MG63 (cell line): ENCODE measurements at regions not wholly inside any gene's neighbourhood (a gene's known extent, or its start where the extent isn't known, plus 50 kb on each side); places are given as distances from the start of the nearest gene placed in this dataset.
"Not testable (repeated sequence)": the region's sequence is repeated elsewhere in the genome, so short reads cannot be mapped to it uniquely, and the experiment has no call there.

Source experiments
- DNase-seq: peaks from one replicate; pipeline ENCODE4 v3.0.0-alpha.2; 2020
- H3K27me3 ChIP-seq: fragments of 250-450 bp; sonication (Bioruptor Pico); 2 replicates; pipeline ENCODE4 v1.5.1; 2020; ENCODE audit warnings: mild to moderate bottlenecking, moderate library complexity
- H3K36me3 ChIP-seq: fragments of 250-450 bp; sonication (Bioruptor Pico); 2 replicates; pipeline ENCODE4 v1.5.1; 2020; ENCODE audit warnings: mild to moderate bottlenecking, moderate library complexity
- H3K4me3 ChIP-seq: fragments of 250-450 bp; sonication (Bioruptor Pico); 2 replicates; pipeline ENCODE4 v1.5.1; 2020; ENCODE audit warnings: mild to moderate bottlenecking, moderate library complexity
- H3K9me3 ChIP-seq: fragments of 250-450 bp; sonication (Bioruptor Pico); 2 replicates; pipeline ENCODE4 v1.5.1; 2020; ENCODE audit warnings: mild to moderate bottlenecking, moderate library complexity

DNA sequence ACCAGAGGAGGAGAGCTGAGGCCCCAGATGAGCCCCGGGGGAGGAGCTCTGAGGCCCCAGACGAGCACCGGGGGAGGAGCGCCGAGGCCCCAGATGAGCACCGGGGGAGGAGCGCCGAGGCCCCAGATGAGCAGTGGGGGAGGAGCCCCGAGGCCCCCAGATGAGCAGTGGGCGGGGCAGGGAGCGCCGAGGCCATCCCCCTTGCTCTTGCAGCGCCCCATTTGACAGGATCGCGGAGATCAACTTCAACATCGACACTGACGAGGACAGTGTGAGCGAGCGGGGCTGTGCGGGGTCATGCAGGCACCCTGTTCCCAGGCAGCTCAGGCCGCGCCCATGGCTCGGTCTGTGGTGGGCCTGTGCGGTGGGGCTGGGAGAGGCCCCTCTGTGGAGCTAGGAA lies 199.6 kb downstream of the LIPI start:
- not testable (repeated sequence) for H3K27me3 ChIP-seq, DNase-seq, H3K36me3 ChIP-seq, H3K4me3 ChIP-seq, H3K9me3 ChIP-seq

DNA sequence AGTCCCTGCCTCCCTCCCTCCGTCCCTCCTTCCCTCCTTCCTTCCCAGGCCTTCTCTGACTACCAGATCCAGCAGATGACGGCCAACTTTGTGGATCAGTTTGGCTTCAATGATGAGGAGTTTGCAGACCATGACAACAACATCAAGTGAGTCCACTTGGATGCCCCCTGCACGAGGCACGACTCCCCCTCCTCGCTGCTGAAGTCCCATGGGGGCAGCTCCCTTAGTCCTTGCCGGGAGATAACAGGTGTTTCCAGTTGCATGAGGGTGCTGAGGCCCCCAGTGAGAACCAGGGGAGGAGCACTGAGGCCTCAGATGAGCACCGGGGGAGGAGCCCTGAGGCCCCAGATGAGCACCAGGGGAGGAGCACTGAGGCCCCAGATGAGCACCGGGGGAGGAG lies 200.0 kb downstream of the LIPI start:
- no peak for DNase-seq
- H3K9me3 ChIP-seq = no peaks in the 10 kb centered on the region
- no peaks in the 10 kb centered on the region for H3K27me3 ChIP-seq
- H3K36me3 ChIP-seq = no peaks in the 10 kb centered on the region
- no peak overlapping the region for H3K4me3 ChIP-seq

DNA sequence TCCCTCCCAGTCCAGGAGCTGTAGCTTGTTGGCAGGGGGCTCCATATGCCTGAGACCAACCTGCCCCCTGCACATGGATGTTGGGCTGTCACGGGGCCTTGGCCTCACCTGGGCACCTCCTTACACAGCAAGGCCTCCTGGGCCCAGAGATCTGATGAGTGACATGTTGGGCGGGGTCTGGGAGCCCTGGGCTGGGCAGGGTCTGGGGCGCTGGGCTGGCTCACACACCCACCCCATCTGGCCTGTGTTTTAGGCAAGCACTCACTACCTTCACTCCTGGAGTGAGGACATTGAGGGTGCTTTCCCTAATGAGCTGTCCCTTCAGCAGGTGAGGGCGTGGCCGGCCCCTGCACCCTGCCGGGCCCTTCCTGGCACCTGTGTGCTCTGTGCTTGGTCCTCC lies 200.8 kb downstream of the LIPI start:
- not testable (repeated sequence) for DNase-seq, H3K4me3 ChIP-seq, H3K27me3 ChIP-seq, H3K36me3 ChIP-seq, H3K9me3 ChIP-seq

DNA sequence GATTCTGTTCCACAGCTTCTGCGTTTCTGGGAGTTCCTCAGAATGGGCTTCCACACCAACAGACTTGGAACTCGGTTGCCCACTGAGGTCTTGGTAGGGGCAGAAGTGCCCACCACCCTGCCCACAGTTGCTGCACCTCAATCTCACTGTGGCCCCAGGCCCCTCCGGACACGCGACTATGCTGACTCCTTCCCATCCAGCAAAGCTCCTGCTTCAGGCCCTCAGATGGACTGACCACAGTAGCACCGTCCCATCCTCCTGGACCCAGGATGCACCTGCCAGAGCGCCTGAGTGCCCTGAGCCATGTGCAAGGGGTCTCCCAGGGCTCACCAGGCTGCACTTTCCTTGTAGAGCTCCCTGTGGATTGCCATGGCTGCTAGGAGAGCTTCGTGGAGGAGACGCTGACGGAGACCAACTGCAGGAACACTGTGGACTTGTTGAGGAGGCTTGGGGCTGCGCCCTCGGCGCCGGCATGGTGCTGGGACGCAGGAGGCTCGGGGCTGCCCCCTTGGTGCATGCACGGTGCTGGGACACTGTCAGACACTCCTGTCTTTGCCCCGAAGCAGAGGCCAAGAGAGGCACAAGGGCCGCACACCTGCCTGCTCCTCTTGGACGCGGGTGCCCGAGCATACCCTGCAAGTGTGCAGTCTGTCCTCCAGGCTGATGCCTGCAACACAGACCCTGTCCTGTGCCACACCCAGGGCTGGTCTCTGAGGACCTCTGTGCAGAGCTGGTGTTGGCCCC lies 201.3 kb downstream of the LIPI start:
- H3K4me3 ChIP-seq, DNase-seq, H3K9me3 ChIP-seq, H3K27me3 ChIP-seq, H3K36me3 ChIP-seq: not testable (repeated sequence)

DNA sequence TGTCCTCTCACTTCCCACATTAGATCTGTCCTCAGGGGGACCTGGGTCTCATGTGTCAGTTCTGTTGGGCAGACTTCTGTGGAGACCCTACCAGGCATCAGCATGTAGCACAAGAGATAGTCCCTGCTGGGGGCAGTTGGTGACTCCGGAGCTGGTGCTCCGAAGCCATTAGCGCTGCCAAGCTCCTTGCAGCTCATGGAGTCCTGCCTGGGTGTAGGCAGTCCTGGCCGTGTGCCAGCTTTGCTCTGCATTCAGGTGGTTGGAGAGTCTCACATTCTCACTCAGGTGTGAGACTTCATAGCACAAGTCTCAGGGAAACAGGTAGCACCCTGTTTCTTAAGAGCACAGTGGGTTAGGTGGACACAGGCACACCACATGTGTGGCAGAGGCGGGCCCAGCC lies 202.3 kb downstream of the LIPI start:
- H3K27me3 ChIP-seq, H3K9me3 ChIP-seq, DNase-seq, H3K4me3 ChIP-seq, H3K36me3 ChIP-seq: not testable (repeated sequence)

DNA sequence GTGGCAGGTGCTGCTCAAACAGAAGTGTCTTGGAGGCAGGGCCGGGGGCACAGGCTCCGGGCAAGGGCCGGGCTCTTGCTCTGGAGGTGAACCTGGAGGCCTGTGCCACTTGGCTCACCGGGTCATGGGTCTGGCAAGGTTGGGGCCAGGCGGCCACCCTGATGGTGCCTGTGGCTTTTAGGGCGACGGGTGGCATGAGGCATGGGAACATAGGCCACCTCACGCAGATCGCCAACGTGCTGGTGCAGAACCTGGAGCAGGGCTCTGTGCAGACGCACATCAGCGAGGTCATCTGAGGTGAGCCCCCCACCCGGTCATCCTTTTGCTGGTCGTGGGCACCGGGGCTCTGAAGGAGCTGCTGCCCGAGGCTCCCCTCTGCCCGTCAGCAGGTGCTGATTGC lies 202.7 kb downstream of the LIPI start:
- not testable (repeated sequence) for H3K36me3 ChIP-seq, H3K4me3 ChIP-seq, H3K27me3 ChIP-seq, DNase-seq, H3K9me3 ChIP-seq

DNA sequence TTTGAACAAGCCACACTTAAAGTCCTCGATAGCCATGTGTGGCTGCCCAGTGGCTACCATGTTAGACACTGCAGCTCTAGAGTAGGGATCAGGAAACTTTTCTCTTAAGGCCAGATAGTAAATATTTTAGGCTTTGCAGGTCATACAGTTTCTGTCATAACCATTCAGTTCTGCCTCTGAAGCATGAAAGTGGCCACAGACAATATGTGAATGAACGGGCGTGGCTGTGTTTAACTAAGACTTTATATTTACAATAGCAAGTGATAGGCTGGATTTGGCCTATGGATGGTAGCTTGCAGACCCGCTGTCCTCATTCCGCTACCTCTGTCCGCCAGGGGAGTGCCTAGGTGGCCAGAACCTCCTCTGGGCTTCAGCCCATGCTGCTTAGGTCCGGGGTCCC lies 204.6 kb downstream of the LIPI start:
- not testable (repeated sequence) for H3K27me3 ChIP-seq, H3K4me3 ChIP-seq, H3K36me3 ChIP-seq, DNase-seq, H3K9me3 ChIP-seq

DNA sequence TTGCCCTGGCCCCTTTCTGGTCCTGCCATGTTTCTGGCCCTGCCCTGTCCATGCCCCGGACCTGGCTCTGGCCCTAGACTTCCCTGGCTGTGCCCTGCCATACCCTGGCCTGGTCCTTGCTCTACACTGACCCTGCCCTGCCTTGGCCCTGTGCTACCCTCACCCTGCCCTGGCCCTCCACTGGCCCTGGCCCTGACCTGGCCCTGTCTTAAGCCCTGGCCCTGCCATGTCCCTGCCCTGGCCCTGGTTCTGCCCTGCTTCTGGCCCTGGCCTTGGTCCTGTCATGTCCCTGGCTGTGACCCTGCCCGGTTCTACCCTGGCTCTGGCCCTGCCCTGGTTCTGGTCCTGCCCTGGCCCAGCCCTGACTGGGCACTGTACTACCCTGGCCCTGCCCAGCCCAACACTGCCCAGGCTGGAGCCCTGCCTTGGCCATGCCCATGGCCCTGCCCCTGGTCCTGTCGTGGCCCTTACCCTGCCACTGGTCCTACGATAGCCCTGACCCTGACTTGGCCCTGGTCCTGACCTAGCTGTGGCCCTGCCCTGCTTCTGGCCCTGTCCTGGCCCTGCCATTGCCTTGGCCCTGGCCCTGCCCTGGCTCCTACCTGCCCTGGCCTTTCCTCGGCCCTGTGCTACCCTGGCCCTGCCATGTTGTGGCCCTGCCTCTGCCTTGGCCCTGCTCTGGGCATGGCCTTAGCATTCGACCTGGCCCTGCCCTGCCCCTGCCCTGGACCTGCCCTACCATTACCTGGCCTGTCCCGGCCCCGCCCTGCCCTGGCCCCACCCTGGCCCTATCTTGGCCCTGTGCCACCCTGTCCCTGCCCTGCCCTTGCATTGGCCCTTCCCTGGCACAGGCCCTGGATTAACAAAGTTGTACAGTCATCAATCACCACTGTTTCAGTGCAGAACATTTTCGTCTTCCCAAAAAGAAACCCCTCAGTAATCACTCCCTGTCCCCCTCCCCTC lies 223.5 kb downstream of the LIPI start:
- not testable (repeated sequence) for DNase-seq, H3K36me3 ChIP-seq, H3K27me3 ChIP-seq, H3K9me3 ChIP-seq, H3K4me3 ChIP-seq

DNA sequence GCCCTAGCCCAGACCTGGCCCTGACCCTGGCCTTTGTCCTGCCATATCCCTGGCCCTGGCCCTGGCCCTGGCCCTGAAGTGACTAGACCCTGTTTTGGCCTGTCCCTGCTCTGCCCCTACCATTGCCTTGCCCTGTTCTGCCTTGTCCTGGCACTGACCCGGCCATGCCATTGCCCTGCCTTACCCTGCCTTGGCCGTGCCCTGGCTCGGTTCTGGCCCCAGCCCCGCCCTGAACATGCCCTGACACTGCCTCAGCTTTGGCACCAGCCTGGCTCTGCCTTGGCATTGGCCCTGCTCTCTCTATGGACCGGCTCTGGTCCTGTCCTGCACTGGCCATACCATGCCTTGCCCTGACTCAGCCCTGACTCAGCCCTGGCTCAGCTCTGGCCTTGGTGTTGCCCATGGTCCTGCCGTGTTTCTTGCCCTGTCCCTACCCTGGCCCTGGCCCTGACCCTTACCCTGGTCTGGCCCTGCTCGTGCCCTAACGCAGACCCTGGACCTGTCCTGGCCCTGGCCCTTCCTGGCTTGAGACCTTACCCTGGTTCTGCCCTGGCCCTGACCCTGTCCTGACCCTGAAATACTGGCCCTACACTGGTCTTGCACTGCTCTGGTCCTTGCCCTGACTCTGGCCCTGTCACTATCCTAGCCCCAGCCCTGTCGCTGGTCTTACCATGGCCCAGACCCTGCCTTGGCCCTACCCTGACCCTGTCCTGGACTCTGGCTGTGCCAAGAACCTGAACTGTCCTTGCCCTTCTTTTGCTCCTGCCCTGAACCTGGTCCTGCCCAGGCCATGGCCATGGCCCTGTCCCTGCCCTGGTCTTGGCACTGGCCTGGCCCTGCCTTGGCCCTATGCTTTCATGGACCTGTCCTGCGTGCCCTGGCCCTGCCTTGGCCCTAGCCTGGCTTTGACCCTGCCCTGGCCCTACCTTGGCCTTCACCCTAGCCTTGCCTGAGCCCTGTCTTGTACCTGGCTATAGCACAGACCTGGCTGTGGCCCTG lies 224.6 kb downstream of the LIPI start:
- not testable (repeated sequence) for H3K4me3 ChIP-seq, H3K27me3 ChIP-seq, H3K36me3 ChIP-seq, H3K9me3 ChIP-seq
- DNase-seq = peak; percentile 93

DNA sequence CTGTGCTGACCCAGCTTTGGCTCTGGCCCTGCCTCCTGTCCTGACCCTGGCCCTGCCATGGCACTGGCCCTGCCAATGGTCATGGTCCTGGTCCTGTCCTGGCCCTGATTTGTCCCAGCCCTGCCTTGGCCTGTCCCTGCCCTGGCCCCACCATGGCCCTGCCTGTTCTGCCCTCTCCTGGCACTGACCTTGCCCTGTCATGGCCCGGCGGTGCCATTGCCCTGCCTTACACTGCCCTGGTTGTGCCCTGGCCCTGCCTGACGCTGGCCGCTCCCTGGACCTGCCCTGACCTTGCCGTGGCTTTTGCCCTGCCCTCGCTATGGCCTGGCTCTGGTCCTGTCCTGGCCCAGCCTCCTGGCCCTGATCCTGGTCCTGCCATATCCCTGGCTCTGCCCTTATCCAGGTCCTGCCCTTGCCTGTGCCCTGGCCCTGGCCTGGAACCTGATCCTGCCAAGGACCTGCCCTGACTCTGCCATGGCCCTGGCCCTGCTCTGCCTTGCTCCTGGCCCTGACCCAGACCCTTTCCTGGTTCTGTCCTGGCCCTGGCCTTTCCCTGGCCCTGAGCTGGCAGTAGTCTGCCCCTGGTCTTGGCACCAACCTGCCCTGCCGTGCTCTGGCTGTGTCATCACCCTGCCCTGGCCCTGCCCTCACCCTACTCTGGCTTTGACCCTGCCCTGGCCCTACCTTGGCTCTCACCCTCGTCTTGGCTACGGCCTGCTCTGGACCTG lies 225.5 kb downstream of the LIPI start:
- H3K36me3 ChIP-seq, H3K27me3 ChIP-seq, H3K4me3 ChIP-seq, H3K9me3 ChIP-seq: not testable (repeated sequence)
- peak; percentile 95 for DNase-seq

DNA sequence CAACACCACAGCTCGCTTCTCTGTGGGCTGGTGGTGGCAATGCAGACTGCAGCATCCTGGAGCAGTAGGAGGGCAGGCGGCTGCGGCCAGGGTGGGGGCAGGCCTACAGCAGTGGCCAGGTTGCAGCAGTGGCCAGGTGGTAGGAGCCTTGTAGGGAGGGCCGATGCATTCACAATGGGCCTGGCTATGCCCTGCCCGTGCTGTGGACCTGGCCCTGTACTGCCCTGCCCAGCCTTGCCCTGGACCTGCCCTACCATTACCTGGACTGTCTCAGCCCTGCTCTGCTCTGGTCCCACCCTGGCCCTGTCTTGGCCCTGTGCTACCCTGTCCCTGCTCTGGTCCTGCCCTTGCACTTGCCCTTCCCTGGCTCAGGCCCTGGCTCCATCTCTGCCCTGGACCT lies 226.0 kb downstream of the LIPI start:
- not testable (repeated sequence) for H3K27me3 ChIP-seq, DNase-seq, H3K9me3 ChIP-seq, H3K36me3 ChIP-seq, H3K4me3 ChIP-seq

DNA sequence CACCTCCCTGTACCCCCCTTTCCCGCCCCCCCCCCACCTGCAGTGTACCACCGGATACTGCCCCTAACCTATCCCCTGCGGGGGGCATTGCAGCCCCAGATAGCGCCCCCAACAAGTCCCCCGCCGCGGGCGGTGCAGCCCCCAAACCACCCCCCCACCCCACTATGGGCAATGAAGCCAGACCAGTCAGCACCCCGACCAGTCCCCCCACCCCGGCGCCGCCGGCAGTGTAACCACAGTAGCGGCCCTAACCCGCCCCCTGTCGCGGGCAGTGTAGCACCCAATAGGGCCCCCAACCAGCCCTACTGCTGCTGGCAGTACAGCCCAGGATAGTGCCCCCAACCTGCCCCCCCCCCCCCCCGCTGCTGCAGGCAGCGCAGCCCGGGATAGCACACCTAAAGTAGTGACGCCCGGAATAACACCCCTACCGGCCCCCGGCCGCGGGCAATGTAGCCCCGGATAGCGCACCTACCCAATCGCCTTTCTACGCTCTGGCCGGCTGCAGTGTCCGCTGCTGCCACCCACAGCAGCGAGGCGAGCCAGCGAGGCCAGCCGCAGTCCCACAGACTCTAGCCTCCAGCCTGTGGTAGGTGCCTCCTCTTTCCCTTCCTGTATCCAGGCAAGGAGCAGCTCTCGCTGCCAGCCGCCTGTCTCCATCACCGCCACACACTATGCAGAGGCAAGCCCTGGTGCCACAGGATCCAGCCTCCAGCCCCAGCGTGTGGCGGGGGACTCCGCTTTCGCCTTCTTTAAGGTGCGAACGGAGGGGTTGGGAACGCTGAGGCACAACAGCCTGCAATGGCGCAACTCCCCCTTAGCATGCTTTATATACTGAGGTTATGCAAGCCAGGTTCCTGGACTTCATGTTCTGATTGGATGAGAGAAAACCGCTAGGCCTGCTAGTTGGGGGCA lies 229.3 kb downstream of the LIPI start:
- peak overlapping the region; percentile 48 for H3K4me3 ChIP-seq
- not testable (repeated sequence) for H3K27me3 ChIP-seq, H3K9me3 ChIP-seq

DNA sequence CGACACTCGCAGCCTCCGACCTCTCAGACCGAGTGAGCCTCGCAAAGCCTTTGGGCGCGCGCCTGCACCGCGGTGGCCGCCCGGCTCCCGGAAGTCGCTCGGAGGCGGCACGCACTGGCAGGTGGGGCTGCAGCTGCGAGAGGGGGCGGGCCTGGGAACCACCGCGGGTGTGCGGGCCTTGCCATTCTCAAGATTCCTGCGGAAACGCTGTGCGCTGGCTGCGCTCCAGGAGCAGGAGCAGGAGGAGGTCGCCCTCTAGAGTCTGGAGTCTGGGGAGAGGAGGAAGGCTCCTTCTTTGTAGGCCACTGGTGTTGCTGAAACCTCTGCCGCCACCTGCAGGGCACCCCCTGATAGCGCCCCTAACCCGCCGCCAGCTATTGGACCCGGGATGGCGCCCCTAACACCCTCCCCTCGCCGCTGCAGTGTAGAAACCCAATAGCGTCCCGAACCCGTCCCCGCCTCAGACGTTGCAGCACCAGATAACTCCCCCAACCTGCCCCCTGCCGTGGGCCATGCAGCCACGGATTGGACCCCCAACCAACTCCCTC lies 230.6 kb downstream of the LIPI start:
- not testable (repeated sequence) for H3K27me3 ChIP-seq, H3K36me3 ChIP-seq, H3K9me3 ChIP-seq
- H3K4me3 ChIP-seq = peak overlapping the region; percentile 45
- DNase-seq = peak; percentile 74

More for the DNA sequence above, 229.3 kb downstream of the LIPI start:
- H3K36me3 ChIP-seq = not testable (repeated sequence)
- DNase-seq = peak; percentile 26

DNA sequence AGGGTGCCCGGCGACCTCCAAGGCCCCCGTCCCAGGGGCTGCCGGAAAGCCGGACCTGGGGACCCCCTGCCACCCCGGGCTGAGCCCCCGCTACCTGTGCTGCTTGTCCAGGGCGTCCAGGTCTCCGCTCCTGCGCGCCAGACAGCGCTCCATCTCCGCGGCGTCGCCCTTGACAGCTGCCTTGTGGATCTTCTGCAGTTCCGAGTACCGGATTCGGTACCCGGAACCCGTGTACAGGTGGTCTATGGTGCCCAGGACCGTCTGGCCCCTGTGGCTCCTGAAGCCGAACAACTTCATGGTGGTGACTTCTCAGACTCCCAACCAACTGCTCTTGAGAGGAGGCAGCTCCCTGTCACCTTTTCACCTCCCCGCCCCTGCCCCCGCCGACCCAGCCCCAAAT lies 231.1 kb downstream of the LIPI start:
- DNase-seq, H3K9me3 ChIP-seq, H3K36me3 ChIP-seq, H3K27me3 ChIP-seq: not testable (repeated sequence)
- H3K4me3 ChIP-seq = peak overlapping the region; percentile 45

DNA sequence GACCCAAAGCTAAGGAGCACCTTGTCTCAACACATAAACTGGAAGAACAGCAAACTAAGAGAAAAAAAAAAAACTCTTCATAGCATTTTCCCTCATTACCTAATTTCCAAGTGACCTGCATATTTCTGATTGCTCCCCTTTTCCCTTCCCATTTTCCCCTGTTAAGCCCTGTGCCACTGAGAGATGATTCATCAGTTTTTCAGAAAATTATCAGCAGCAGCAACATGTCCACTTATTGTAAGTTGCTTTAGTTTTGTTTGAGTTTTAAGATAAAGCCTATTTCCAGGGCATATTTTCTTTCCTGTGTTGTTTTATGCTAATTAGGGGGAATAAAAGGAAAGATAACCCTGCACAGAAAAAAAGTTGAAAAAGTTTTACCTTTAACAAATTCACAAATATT lies 236.2 kb downstream of the LIPI start:
- not testable (repeated sequence) for H3K27me3 ChIP-seq, DNase-seq, H3K9me3 ChIP-seq, H3K4me3 ChIP-seq, H3K36me3 ChIP-seq
